HG03558 (cell line): ENCODE measurements at regions not wholly inside any gene's neighbourhood (a gene's known extent, or its start where the extent isn't known, plus 50 kb on each side); places are given as distances from the start of the nearest gene placed in this dataset.
"Not testable (repeated sequence)": the region's sequence is repeated elsewhere in the genome, so short reads cannot be mapped to it uniquely, and the experiment has no call there.

ENCODE experiments used
- ATAC-seq: cut with Tn5 transposase; IDR thresholded peaks from one replicate; pipeline ENCODE4 v1.9.1; 2021; ENCODE audit warnings: moderate number of reproducible peaks; ENCODE audit not compliant: unreplicated experiment; ENCODE audit errors: extremely low read depth

DNA sequence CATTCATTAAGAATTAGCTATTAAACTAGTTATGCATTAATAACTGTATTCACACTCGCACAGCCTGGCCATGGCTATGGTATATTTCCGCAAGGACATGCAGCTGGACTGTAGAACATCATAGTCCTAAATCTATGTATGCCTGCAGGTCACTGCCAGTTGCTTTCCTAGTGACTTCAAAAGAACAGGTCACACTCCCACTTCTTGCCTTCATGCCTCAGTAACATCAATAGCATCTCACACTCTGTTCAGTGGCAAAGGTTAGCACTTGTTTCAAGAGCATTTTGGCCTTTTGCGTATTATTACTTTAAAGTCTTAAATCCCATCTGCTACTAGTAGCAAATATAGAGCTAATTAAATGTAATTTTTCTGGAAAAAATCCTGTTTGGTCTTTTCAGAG, 131.4 kb upstream of the DCC start:
- no peak for ATAC-seq

DNA sequence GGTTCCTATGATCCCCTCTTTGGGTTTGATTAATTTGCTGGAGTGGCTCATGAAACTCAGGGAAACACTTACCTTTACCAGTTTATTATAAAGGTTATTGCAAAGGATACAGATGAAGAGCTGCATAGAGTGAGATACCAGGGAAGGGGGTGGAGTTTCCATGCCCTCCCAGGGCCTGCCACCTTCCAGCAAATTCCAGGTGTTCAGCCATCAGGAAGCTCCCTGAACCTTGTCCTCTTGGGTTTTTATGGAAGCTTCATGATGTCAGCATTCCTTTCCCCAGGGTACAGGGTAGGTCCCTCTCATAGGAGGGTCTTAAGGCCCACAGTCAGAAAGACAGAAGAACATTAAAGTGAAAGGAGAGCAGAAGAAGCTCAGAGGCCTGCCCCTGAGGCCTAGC, 123.9 kb upstream of the DCC start:
- no peak for ATAC-seq

DNA sequence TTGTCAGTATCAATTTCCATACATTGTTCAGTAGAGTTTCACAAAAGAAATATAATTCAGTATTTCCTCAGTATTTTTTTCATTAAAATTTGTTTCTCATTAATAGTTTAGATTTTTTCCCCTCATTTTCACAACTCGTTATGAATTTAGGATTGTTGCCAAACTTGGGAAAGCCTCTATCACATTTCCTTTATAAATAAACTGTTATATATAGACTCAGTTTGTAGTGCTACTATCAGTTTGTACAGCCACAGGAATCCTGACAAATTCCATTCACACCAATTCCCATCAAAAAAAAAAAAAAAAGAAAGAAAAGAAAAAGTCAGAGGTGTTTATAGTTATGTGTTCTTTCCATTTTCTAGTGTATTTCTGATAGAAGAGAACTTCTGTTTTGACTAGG, 123.3 kb upstream of the DCC start:
- no peak for ATAC-seq

DNA sequence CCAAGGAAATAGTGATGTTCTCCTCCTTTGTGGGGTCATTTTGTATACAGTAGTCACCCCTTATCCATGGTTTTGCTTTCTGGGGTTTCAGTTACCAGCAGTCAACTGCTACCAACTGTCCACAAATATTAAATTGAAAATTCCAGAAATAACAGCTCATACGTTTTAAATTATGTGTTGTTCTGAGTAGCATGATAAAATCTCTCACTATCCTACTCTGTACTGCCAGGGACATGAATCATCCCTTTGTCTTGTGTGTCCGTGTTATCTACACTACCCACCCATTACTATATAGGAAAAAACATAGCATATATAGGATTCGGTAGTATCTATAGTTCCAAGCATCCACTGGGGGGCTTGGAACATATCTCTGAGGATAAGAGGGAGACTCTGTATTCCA, 120.9 kb upstream of the DCC start:
- no peak for ATAC-seq

DNA sequence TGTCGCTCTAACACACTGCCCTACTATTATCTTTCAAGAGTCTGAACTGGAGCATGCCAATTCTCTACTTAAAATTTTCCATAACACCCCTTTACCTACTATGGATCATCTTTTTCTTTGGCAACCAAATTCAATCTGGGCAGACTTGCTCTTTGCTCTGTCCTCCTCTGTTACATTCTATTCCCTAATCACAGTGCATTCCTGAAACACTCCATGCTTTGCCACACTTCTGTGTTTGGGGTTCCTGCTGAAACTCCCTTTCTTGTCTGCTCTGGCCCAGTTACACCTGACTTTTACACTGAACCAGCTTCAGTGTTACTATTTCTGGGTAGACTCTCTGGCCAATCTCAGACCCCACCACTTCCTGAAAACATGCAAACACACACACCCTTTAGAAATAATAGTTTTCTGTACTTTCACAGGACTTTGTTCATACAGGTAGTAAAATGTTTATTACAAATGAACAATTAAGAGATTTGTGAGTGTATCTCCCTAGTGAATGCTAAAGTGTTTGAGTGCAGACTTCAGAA, 119.9 kb upstream of the DCC start:
- ATAC-seq, result no peak

DNA sequence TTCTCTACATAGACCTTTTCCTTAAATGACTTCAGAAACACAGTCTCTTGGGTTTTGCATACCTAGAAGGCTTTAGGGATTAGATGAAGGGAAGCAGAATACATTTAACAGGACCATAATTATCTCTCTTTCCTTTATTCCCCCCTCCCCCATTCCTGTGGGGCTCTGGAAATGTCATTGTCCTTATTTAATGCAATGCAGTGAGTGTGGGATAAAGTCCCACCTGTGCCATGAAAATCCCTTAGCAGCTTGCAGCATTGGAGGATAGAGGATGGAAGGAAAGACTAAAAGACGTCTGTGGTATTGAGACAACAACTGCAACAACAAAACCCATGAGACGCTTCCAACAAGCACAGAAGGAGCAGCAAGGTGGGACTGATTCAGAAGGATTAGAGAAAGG, 117.8 kb upstream of the DCC start:
- ATAC-seq, result no peak

DNA sequence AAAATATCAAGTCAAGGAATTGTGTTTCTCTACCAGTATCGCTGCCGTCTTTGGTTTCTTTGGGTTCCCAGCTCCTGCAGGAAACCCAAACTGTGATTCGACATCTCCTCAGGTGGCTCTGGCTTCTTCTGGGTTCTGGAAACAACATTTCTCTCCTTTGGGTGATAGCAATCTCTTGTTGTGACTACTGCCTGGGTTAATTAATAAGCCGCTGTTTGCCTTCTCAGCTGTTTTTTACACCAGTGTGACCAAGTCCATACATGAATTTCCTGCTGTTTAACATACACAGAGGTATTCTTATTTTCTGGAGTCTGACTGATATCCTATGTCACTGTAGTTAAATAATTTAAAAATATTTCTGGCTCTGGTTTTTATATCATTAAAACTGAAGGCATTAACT, 112.5 kb upstream of the DCC start:
- no peak for ATAC-seq

DNA sequence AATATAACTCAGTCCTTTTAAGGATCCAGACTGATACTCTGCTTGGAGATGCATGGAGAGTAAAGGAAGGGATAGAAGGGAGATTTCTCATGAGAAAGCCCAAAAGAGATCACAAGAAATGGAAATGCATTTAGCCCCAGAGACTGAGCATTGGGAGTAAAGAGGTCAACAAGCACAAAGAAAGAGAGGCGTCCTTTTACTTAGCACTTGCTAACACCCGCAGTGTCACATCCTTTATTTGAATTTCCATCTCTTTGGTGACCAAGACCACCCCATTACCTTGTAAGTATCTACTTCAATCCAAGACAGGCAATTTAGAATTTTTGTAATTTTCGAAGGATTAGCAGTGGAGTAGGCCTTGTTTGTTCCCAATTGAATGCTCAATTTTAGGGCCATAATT, 111.8 kb upstream of the DCC start:
- ATAC-seq, result no peak

DNA sequence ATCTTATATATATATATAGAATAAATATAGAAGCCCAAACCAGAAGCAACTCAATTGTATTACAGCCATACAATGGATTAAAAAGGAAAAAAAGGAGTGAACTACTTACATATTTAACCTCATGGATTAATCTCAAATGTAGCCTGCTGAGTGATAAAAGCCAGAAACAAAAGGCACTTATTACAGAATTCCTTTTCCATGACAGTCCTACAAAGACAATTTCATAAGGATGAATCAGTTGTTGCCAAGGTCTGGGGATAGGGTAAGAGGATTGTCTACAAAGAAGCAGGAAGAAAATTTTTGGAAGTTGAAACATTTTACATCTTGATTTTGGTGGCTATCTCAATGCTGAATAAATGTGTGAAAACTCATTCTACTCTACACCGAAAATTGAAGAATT, 103.9 kb upstream of the DCC start:
- no peak for ATAC-seq

DNA sequence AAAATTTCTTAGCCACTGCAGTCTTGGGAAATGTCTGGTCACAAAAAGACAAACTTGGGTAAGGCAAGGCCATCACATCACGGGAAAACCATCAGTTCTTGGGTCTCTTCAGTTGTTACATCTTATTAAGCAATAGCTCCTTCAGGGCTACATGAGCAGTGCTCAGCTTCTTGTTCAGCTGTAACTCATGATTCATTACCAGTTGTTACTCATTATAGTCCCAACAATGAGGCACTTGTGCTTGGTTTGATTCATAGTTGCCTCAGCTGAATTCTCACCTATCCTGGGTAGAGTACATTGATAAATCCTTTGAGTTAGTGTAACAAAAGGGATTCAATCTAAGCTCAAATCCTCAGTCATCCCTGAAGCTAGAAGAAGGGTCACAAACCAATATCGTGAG, 102.4 kb upstream of the DCC start:
- ATAC-seq, result no peak

DNA sequence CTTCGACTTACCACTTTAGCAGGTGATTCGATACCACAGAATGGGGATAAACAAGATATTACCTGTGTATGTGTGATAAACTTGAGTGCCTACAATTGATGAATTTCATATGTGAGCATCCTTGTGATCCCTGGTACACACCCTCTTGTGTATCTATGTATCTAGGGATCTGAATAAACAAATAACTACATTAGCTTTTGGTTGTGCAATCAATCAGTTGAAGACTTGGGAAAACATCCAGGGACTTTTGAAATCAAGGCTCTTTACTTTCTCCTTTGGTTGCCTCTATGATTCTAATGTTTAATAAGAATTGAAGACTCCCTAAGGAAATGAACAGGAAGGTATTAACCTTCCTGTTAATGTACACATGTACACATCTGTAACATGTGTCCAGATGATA, 97.3 kb upstream of the DCC start:
- ATAC-seq, result no peak

DNA sequence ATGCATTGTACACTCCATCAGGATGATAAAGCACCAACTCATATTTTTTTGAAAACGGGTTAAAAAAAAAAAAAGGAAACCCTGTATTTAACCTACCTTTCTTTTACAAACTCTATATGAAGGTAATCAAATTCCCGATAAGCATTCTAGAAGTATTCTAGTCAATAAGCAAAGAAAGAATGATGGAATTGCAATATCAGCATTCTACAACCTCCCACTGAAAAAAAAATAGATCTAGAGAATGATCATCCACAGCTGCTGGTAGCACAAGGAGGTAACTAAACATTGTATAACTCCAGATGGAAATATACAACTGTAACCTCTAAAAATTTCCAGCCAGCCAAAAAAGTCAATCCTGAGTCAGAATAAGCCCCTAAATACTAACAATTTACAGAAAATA, 95.3 kb upstream of the DCC start:
- ATAC-seq, result no peak

DNA sequence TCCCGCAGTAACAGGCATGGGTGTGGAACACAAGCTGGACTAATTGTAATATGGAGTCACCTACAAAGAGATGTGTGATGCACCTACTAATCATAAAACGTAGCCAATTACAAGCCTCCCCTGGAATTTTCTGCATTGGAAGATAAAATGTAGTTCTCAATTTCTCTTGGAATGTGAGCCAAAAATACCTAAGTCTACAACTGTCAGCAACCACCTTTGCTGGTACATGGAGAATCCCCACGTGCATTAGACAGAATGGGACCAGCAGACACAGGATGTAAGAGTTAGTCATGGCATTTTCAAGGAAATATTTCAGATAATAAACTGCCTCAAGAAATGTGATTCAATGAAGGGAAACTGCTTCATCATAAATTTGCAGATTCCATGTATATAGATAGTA, 85.6 kb upstream of the DCC start:
- ATAC-seq, result no peak

DNA sequence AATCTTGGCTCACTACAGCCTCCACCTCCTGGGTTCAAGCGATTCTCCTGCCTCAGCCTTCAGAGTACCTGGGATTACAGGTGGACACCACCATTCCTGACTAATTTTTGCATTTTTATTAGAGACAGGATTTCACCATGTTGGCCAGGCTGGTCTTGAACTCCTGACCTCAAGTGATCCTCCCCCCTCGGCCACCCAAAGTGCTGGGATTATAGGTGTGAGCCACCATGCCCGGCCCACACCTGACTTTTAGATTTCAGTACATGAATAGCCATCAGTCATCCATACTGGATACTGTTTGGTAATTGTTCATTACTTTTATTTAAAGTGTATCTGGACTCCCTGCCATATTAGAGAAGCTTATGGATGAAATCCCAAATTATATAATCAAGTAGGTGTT, 82.6 kb upstream of the DCC start:
- ATAC-seq, result not testable (repeated sequence)

DNA sequence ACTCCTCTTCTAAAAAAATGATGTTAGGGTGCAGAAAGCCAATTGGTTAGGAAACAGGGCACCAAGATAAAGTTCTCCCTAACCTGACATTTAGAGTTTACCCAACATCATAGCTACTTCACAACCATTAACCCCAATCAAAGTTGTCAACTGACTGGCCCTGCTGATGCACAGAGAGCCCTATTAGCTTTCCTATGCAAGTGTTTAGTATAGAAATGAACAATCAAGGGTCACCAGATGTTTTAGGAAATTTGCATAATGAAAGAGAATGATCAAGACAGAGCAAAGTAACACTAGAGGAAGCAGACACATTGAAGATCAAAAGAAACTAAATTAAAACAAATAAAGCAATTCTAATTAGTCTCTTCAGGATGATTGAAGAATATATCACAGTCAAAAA, 64.2 kb upstream of the DCC start:
- no peak for ATAC-seq

DNA sequence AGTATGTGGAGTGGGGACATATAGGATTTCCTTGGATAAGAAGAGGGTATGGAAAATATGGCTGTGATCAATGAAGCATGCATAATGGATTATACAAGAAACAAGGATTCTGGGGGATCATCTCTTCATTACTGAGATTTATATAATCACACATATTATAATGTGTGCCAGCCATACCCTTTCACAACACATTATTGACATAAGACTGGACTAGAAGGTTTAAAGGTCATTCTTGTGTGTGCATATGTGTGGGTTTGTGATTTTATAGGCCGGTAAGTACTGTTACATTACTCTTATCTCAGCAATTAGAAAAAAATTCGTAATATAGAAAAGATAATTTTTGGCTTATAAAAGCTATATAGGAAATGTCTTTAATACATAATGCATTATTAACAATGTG, 62.2 kb upstream of the DCC start:
- ATAC-seq, result no peak

DNA sequence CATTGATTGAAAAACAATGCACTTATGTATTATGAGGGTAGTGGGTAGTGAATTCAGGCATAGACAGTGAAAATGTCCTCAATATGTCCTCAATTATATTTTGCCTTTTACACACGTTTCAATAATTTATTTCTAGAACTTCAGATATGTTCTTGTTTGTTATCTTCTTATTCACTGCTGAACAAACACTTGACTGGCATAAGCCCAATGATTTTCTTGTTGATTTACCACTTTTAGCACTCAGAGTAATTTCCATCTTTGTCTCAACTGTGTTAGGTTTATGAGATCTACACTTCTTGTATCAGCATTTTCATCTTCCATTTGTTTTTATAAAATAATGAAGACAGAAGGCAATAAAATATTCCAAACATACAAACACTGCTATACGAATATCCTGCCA, 61.8 kb upstream of the DCC start:
- no peak for ATAC-seq

DNA sequence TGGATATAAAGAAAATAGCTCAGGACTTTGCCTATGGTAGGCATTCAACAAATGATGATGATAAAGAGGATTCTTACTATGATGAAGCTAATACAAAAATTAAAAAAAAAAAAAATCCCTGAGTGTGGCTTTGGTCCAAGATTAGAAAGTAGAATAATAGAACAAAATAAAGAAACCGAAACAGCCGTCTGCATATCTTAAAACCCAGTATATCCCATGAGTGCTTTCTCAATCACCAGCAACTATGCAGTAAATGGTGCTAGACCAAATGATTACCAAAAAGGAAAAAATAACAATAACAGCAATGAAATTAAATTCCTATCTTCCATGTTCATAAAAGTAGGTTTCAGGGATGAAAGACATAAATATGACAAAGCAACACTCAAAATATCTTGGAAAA, 59.3 kb upstream of the DCC start:
- ATAC-seq, result no peak

DNA sequence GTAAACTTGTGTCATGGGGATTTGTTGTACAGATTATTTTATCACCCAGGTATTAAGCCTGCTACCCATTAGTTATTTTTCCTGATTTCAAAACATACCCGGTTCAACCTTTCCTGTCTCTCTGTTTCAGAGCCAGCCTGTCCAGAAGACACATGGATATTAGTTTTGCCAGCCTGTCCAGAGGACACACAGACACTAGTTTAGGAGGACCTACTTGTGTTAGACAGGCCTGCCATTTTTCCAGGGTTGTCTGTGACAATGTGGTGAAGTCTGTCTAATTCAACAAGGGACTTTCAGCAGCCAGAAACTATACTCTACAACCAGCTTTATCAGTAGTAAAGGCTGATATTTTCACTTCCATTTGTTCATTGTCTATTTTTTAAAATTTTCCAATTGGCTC, 56.1 kb upstream of the DCC start:
- ATAC-seq, result no peak

DNA sequence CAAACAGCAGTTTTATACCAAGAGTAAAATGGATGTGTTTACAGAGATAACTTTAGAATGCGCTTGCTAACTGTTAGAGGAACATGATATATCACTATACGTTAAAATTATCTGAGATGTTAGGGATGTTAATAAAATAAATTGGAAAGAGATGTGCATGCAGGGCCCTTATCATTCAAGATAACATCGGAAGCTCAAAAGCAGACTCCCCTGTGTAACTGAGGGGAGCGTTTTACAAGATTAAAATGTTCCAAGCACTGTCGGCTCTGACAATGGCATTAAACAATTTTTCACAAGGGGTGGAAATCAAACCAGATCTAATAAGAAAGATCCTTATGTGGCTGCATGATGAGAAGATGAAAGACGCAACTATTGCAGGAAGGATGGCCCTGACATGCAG, 53.3 kb upstream of the DCC start:
- ATAC-seq, result no peak

DNA sequence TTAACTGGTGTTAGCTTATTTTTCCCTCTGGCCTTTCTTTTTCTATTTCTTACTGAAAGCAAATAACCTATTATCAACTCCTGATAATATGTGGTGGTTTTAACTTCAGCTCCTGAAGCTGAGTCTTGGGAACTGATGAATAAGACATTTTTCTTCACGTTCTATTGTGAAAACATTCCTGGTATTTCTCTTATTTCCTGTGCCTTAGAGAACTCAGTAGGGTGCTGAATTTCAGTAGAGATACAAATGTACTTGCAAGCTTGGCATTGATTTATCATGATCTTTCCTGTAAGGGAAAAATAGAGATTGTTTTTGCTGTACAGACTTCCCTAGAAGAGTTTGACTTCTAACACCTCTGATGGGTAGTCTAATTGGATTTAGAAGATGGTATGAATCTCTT, 52.8 kb upstream of the DCC start:
- no peak for ATAC-seq

DNA sequence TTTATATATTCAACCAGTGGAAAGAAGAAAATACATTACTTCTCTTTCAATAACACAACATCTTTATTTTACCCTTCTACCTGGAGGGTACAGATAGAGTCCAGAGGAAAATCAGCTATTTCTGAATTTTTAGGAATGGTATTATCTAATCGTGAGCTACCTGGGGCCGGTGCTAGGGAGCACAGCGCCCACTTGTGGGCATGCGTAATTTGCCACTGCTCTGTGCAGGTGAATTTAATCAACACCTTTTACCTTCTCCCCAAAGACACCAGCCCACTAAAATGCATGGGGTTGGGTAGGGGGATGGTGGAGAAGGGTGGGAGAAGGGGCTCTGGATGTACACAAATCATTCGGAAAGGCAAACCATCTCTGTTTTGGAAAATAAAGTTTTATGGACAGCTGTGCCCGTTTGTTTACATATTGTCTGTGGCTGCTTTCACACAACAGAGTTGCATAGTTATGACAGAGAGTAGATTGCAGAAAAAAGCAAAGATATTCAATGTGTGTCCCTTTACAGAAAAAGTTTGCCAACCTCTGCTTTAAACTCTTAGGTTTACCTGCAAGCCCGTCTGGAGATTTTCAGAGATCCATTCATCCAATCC, 51.5 kb upstream of the DCC start:
- ATAC-seq, result no peak

DNA sequence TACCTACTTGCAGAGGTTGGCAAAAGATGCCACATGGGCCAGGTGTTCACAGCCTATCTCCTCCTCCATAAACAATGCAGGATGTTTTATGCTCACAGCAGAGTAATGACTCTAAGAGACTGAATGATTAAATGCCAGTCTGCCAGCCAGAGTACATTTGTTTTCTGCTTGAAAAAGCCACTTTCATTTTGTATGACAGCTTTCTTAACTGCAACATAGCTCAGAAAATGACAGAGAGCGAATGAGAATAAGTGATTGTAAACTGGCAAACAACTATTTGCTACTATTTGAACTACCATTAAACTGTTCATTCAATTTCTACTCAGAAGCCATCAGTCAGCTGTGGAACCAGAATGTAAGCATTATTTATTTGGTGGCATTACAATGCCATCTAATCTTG, 50.6 kb upstream of the DCC start:
- ATAC-seq, result no peak
